ENCODE measurements at regions not wholly inside any gene's neighbourhood (a gene's known extent, or its start where the extent isn't known, plus 50 kb on each side); places are given as distances from the start of the nearest gene placed in this dataset.

DNA sequence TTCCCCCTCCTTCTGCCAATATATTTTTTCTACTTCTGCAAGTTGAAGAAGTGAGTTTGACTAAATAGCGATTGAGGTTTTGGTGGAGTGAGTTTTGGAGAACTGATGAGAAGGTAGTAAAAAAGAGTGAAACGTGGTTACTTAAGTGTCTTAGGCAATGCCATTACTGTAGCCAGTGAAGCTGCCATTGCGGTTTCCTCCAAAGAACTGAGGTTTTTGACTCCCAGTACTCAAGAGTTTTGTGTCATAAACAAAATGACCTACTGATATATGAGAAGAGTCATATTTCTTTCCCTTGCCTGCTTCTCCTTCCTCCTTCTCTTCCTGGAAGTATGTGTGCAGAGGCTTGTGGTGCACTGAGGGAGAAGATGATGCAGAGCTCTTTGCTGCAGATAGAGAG is 554.5 kb upstream of the MAP3K7 start:
- SMC1A ChIA-PET (ENCODE audit: uncharacterized antibody, unreplicated experiment) = interaction anchor here (1.5 to 1.8 kb wide), 2 partner anchors 11 to 61 kb away, joined by 3 to 5 read pairs; no protein-coding TSS in a partner anchor
- H3K9ac ChIP-seq (ENCODE audit: control insufficient read depth, insufficient read depth, low read length) = no peak overlapping the region
- no peaks in the 10 kb centered on the region for H3K27me3 ChIP-seq (replicated peaks in 1 of 2; ENCODE audit: control insufficient read depth in 2 of 2, insufficient read depth in 2 of 2, low read length in 1 of 2)
- ATAC-seq = no peak
- no peak overlapping the region for H3K4me3 ChIP-seq
- no peaks in the 10 kb centered on the region for H4K20me1 ChIP-seq (ENCODE audit: control insufficient read depth, insufficient read depth)
- no TSS peak for BruUV-seq (replicated peaks)
- no peaks in the 10 kb centered on the region for H3K36me3 ChIP-seq (ENCODE audit: control insufficient read depth in 2 of 2, insufficient read depth in 2 of 2, low read length in 1 of 2)
- no peaks in the 10 kb centered on the region for H3K9me3 ChIP-seq (replicated peaks; ENCODE audit: control insufficient read depth, insufficient read depth, low read length)
- no peaks in the 10 kb centered on the region for H3K79me2 ChIP-seq (ENCODE audit: control insufficient read depth, insufficient read depth, low read length)
- RAD21 ChIA-PET (ENCODE audit: unreplicated experiment) = no interaction called here
- no peak overlapping the region for H3K4me2 ChIP-seq (ENCODE audit: control insufficient read depth, insufficient read depth)
- H2AFZ ChIP-seq (ENCODE audit: control insufficient read depth, low read depth, low read length) = no peak overlapping the region
- H3K27ac ChIP-seq (ENCODE audit: control insufficient read depth, insufficient read depth) = no peak overlapping the region
- FAIRE-seq = no peak
- POLR2A ChIA-PET = no interaction called here
- H3K4me1 ChIP-seq (ENCODE audit: control insufficient read depth, insufficient read depth, low read length) = no peaks in the 10 kb centered on the region
- CTCF ChIA-PET = interaction anchor here (1.0 kb wide), 1 partner anchor 11 kb away, joined by 4 read pairs; no protein-coding TSS in a partner anchor
- in situ Hi-C loops (cut with MboI) = no loop called here
- 15% methylated on average over 3 of the region's 3 CpGs for WGBS (ENCODE audit: insufficient coverage, insufficient replicate concordance, low lambda C conversion rate, missing lambda C conversion rate)
- intact Hi-C loops (cut with micrococcal nuclease; ENCODE audit: unreplicated experiment) = no loop called here
- no peak for DNase-seq (ENCODE audit: low read depth, low spot score)
- no peak for TF ChIP-seq FOS (IDR thresholded peaks at IDR 0.05; ENCODE audit: borderline replicate concordance, extremely low read depth, insufficient read length)
- TF ChIP-seq, protein P1, sequence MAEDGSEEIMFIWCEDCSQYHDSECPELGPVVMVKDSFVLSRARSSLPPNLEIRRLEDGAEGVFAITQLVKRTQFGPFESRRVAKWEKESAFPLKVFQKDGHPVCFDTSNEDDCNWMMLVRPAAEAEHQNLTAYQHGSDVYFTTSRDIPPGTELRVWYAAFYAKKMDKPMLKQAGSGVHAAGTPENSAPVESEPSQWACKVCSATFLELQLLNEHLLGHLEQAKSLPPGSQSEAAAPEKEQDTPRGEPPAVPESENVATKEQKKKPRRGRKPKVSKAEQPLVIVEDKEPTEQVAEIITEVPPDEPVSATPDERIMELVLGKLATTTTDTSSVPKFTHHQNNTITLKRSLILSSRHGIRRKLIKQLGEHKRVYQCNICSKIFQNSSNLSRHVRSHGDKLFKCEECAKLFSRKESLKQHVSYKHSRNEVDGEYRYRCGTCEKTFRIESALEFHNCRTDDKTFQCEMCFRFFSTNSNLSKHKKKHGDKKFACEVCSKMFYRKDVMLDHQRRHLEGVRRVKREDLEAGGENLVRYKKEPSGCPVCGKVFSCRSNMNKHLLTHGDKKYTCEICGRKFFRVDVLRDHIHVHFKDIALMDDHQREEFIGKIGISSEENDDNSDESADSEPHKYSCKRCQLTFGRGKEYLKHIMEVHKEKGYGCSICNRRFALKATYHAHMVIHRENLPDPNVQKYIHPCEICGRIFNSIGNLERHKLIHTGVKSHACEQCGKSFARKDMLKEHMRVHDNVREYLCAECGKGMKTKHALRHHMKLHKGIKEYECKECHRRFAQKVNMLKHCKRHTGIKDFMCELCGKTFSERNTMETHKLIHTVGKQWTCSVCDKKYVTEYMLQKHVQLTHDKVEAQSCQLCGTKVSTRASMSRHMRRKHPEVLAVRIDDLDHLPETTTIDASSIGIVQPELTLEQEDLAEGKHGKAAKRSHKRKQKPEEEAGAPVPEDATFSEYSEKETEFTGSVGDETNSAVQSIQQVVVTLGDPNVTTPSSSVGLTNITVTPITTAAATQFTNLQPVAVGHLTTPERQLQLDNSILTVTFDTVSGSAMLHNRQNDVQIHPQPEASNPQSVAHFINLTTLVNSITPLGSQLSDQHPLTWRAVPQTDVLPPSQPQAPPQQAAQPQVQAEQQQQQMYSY (CRISPR knock-in tag; IDR thresholded peaks at IDR 0.05) = no peak
- TF ChIP-seq SREBF1 (IDR thresholded peaks at IDR 0.05; ENCODE audit: low read length) = no peak
- TF ChIP-seq ZZZ3 (IDR thresholded peaks at IDR 0.05; ENCODE audit: control insufficient read depth, insufficient read length, low read depth) = no peak
- TF ChIP-seq STAT1 (conservative IDR thresholded peaks at IDR 0.05) = no peak
- no peak for TF ChIP-seq HCFC1 (IDR thresholded peaks at IDR 0.05; ENCODE audit: low read length)
- TF ChIP-seq BCL11A (IDR thresholded peaks at IDR 0.05; ENCODE audit: low read depth, low read length) = no peak
- no peak for TF ChIP-seq HDGF (IDR thresholded peaks at IDR 0.05)
- TF ChIP-seq TCF7 (IDR thresholded peaks at IDR 0.05; ENCODE audit: borderline replicate concordance) = no peak
- TF ChIP-seq CHD1 (IDR thresholded peaks at IDR 0.05; ENCODE audit: low read depth, low read length) = no peak
- TF ChIP-seq, protein P2, sequence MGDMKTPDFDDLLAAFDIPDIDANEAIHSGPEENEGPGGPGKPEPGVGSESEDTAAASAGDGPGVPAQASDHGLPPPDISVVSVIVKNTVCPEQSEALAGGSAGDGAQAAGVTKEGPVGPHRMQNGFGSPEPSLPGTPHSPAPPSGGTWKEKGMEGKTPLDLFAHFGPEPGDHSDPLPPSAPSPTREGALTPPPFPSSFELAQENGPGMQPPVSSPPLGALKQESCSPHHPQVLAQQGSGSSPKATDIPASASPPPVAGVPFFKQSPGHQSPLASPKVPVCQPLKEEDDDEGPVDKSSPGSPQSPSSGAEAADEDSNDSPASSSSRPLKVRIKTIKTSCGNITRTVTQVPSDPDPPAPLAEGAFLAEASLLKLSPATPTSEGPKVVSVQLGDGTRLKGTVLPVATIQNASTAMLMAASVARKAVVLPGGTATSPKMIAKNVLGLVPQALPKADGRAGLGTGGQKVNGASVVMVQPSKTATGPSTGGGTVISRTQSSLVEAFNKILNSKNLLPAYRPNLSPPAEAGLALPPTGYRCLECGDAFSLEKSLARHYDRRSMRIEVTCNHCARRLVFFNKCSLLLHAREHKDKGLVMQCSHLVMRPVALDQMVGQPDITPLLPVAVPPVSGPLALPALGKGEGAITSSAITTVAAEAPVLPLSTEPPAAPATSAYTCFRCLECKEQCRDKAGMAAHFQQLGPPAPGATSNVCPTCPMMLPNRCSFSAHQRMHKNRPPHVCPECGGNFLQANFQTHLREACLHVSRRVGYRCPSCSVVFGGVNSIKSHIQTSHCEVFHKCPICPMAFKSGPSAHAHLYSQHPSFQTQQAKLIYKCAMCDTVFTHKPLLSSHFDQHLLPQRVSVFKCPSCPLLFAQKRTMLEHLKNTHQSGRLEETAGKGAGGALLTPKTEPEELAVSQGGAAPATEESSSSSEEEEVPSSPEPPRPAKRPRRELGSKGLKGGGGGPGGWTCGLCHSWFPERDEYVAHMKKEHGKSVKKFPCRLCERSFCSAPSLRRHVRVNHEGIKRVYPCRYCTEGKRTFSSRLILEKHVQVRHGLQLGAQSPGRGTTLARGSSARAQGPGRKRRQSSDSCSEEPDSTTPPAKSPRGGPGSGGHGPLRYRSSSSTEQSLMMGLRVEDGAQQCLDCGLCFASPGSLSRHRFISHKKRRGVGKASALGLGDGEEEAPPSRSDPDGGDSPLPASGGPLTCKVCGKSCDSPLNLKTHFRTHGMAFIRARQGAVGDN (IDR thresholded peaks at IDR 0.05) = no peak
- no peak for TF ChIP-seq IKZF1 (conservative IDR thresholded peaks at IDR 0.05)
- TF ChIP-seq, protein P3, sequence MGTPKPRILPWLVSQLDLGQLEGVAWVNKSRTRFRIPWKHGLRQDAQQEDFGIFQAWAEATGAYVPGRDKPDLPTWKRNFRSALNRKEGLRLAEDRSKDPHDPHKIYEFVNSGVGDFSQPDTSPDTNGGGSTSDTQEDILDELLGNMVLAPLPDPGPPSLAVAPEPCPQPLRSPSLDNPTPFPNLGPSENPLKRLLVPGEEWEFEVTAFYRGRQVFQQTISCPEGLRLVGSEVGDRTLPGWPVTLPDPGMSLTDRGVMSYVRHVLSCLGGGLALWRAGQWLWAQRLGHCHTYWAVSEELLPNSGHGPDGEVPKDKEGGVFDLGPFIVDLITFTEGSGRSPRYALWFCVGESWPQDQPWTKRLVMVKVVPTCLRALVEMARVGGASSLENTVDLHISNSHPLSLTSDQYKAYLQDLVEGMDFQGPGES (IDR thresholded peaks at IDR 0.05) = no peak
- TF ChIP-seq, protein P4, sequence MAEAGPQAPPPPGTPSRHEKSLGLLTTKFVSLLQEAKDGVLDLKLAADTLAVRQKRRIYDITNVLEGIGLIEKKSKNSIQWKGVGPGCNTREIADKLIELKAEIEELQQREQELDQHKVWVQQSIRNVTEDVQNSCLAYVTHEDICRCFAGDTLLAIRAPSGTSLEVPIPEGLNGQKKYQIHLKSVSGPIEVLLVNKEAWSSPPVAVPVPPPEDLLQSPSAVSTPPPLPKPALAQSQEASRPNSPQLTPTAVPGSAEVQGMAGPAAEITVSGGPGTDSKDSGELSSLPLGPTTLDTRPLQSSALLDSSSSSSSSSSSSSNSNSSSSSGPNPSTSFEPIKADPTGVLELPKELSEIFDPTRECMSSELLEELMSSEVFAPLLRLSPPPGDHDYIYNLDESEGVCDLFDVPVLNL (IDR thresholded peaks at IDR 0.05; ENCODE audit: low read depth, low read length) = no peak
- TF ChIP-seq, protein P5, sequence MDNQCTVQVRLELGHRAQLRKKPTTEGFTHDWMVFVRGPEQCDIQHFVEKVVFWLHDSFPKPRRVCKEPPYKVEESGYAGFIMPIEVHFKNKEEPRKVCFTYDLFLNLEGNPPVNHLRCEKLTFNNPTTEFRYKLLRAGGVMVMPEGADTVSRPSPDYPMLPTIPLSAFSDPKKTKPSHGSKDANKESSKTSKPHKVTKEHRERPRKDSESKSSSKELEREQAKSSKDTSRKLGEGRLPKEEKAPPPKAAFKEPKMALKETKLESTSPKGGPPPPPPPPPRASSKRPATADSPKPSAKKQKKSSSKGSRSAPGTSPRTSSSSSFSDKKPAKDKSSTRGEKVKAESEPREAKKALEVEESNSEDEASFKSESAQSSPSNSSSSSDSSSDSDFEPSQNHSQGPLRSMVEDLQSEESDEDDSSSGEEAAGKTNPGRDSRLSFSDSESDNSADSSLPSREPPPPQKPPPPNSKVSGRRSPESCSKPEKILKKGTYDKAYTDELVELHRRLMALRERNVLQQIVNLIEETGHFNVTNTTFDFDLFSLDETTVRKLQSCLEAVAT (IDR thresholded peaks at IDR 0.05) = no peak

All from GM12878 (cell line).